Superior temporal gyrus (tissue), 1 donor: ENCODE measurements at regions not wholly inside any gene's neighbourhood (a gene's known extent, or its start where the extent isn't known, plus 50 kb on each side); places are given as distances from the start of the nearest gene placed in this dataset.
"Not testable (repeated sequence)": the region's sequence is repeated elsewhere in the genome, so short reads cannot be mapped to it uniquely, and the experiment has no call there.

ENCODE experiments used
- DNase-seq: peaks from one replicate; pipeline ENCODE4 v3.0.0-alpha.2; 2016; ENCODE audit errors: extremely low spot score

GRCh38 chr15:67918205-67918861 lies 78.5 kb upstream of the RNU6-1 start:
- no peak for DNase-seq

- no peak for DNase-seq
Measured at GRCh38 chr15:67920524-67921240, 80.8 kb upstream of the RNU6-1 start.

GRCh38 chr15:67922106-67922675 lies 82.3 kb upstream of the RNU6-1 start:
- DNase-seq: no peak

GRCh38 chr15:67922971-67923945 lies 83.4 kb upstream of the RNU6-1 start:
- no peak for DNase-seq

GRCh38 chr15:67924359-67924974 lies 84.6 kb upstream of the RNU6-1 start:
- DNase-seq: no peak

- no peak for DNase-seq
Measured at GRCh38 chr15:67925182-67925581, 85.3 kb upstream of the RNU6-1 start.

- DNase-seq: peak; percentile 52
Measured at GRCh38 chr15:67927501-67928168, 87.8 kb upstream of the RNU6-1 start.

- DNase-seq: no peak
Measured at GRCh38 chr15:67928666-67929065, 88.8 kb upstream of the RNU6-1 start.

- DNase-seq: no peak
Measured at GRCh38 chr15:67930720-67931119, 90.9 kb upstream of the RNU6-1 start.

GRCh38 chr15:67931861-67932260 lies 92.0 kb upstream of the RNU6-1 start:
- DNase-seq: no peak

GRCh38 chr15:67934126-67934525 lies 94.3 kb upstream of the RNU6-1 start:
- not testable (repeated sequence) for DNase-seq

- DNase-seq: no peak
Measured at GRCh38 chr15:67935244-67935643, 95.4 kb upstream of the RNU6-1 start.

GRCh38 chr15:67936258-67936657 lies 96.4 kb upstream of the RNU6-1 start:
- no peak for DNase-seq

- DNase-seq: no peak
Measured at GRCh38 chr15:67937153-67937761, 97.4 kb upstream of the RNU6-1 start.

GRCh38 chr15:67939179-67939578 lies 99.3 kb upstream of the RNU6-1 start:
- DNase-seq: not testable (repeated sequence)

- not testable (repeated sequence) for DNase-seq
Measured at GRCh38 chr15:67939588-67940323, 99.9 kb upstream of the RNU6-1 start.

GRCh38 chr15:67940324-67940719 lies 100.5 kb upstream of the RNU6-1 start:
- no peak for DNase-seq

- DNase-seq: no peak
Measured at GRCh38 chr15:67941648-67942310, 101.9 kb upstream of the RNU6-1 start.

- no peak for DNase-seq
Measured at GRCh38 chr15:67943475-67943874, 103.6 kb upstream of the RNU6-1 start.
